ENCODE measurements at regions not wholly inside any gene's neighbourhood (a gene's known extent, or its start where the extent isn't known, plus 50 kb on each side); places are given as distances from the start of the nearest gene placed in this dataset.

- TF ChIP-seq POLR2AphosphoS5 (IDR thresholded peaks at IDR 0.05; ENCODE audit: low read depth, low read length) (no peak), CTCF (IDR thresholded peaks at IDR 0.05) (no peak), REST (IDR thresholded peaks at IDR 0.05; ENCODE audit: insufficient read depth in 1 of 2, low read depth in 2 of 2, low read length in 1 of 2) (no peak), SIN3A (IDR thresholded peaks at IDR 0.05; ENCODE audit: borderline replicate concordance, insufficient read depth, low read depth, low read length) (no peak)
Observed at GRCh38 chr1:241412646-241413045, 55.6 kb upstream of the RGS7 start.

Measured in Panc1 (cell line).